HEK293T (cell line): ENCODE measurements at regions not wholly inside any gene's neighbourhood (a gene's known extent, or its start where the extent isn't known, plus 50 kb on each side); places are given as distances from the start of the nearest gene placed in this dataset.

Experiments
- CTCF ChIA-PET: fragments of 350-600 bp; formaldehyde crosslinking; extraction: SDS; loops from one replicate; lab custom pipeline; 2021; ENCODE audit warnings: antibody characterized with exemption, inconsistent platforms; lab: Yijun Ruan, JAX
- POLR2A ChIA-PET: fragments of 350-600 bp; formaldehyde crosslinking; extraction: SDS; loops from one replicate; lab custom pipeline; 2020; ENCODE audit warnings: antibody characterized with exemption, inconsistent platforms; lab: Yijun Ruan, JAX
- DNase-seq: peaks from one replicate; pipeline ENCODE4 v3.0.0; 2012; ENCODE audit warnings: mixed read lengths; ENCODE audit errors: extremely low spot score
- ARNT ChIP-seq: fragments of 450-650 bp; IDR thresholded peaks from 2 replicates; pipeline ENCODE4 v1.6.1; 2017; ENCODE audit warnings: mild to moderate bottlenecking
- BHLHE40 ChIP-seq: fragments of 450-650 bp; IDR thresholded peaks from 2 replicates; pipeline ENCODE4 v1.6.1; 2016; ENCODE audit warnings: mild to moderate bottlenecking, moderate library complexity, borderline replicate concordance
- CTBP1 ChIP-seq: fragments of 450-650 bp; IDR thresholded peaks from 2 replicates; pipeline ENCODE4 v1.6.1; 2016; ENCODE audit warnings: borderline replicate concordance
- ELF4 ChIP-seq: fragments of 450-650 bp; IDR thresholded peaks from 2 replicates; pipeline ENCODE4 v1.6.1; 2017; ENCODE audit warnings: antibody characterized with exemption
- FOXA1 ChIP-seq: fragments of 450-650 bp; IDR thresholded peaks from 2 replicates; pipeline ENCODE4 v1.6.1; 2016; ENCODE audit warnings: mild to moderate bottlenecking
- FOXK2 ChIP-seq: fragments of 450-650 bp; IDR thresholded peaks from 2 replicates; pipeline ENCODE4 v1.6.1; 2016; ENCODE audit warnings: mild to moderate bottlenecking
- FOXM1 ChIP-seq: fragments of 450-650 bp; IDR thresholded peaks from 2 replicates; pipeline ENCODE4 v1.6.1; 2017; ENCODE audit warnings: mild to moderate bottlenecking, borderline replicate concordance
- HDGF ChIP-seq: fragments of 450-650 bp; IDR thresholded peaks from 2 replicates; pipeline ENCODE4 v1.6.1; 2017; ENCODE audit warnings: antibody characterized with exemption, borderline replicate concordance
- L3MBTL2 ChIP-seq: fragments of 450-650 bp; conservative IDR thresholded peaks from 2 replicates; pipeline ENCODE4 v1.6.1; 2016; ENCODE audit warnings: mild to moderate bottlenecking
- LEF1 ChIP-seq: fragments of 450-650 bp; IDR thresholded peaks from 2 replicates; pipeline ENCODE4 v1.6.1; 2017; ENCODE audit warnings: mild to moderate bottlenecking, borderline replicate concordance
- NFRKB ChIP-seq: fragments of 450-650 bp; IDR thresholded peaks from 2 replicates; pipeline ENCODE4 v1.6.1; 2016; ENCODE audit warnings: mild to moderate bottlenecking, moderate library complexity
- PKNOX1 ChIP-seq: fragments of 450-650 bp; IDR thresholded peaks from 2 replicates; pipeline ENCODE4 v1.6.1; 2016
- SP1 ChIP-seq: fragments of 450-650 bp; IDR thresholded peaks from 2 replicates; pipeline ENCODE4 v1.6.1; 2017
- SUZ12 ChIP-seq: fragments of 450-650 bp; IDR thresholded peaks from 2 replicates; pipeline ENCODE4 v1.6.1; 2016; ENCODE audit warnings: mild to moderate bottlenecking
- TARDBP ChIP-seq: fragments of 450-650 bp; IDR thresholded peaks from 2 replicates; pipeline ENCODE4 v1.6.1; 2016
- ZNF384 ChIP-seq: fragments of 450-650 bp; IDR thresholded peaks from 2 replicates; pipeline ENCODE4 v1.6.1; 2016

GRCh38 chr14:46322730-46323403 lies 328.7 kb downstream of the RPL10L start:
- CTCF ChIA-PET = no interaction called here
- DNase-seq = no peak
- TF ChIP-seq FOXK2 = no peak
- no peak for TF ChIP-seq ARNT
- no peak for TF ChIP-seq FOXM1
- no peak for TF ChIP-seq ELF4
- no peak for TF ChIP-seq BHLHE40
- no peak for TF ChIP-seq LEF1
- TF ChIP-seq NFRKB = no peak
- no peak for TF ChIP-seq SP1
- no peak for TF ChIP-seq HDGF
- TF ChIP-seq CTBP1 = no peak
- TF ChIP-seq ZNF384 = no peak
- no peak for TF ChIP-seq L3MBTL2
- no peak for TF ChIP-seq PKNOX1
- POLR2A ChIA-PET = no interaction called here

DNA sequence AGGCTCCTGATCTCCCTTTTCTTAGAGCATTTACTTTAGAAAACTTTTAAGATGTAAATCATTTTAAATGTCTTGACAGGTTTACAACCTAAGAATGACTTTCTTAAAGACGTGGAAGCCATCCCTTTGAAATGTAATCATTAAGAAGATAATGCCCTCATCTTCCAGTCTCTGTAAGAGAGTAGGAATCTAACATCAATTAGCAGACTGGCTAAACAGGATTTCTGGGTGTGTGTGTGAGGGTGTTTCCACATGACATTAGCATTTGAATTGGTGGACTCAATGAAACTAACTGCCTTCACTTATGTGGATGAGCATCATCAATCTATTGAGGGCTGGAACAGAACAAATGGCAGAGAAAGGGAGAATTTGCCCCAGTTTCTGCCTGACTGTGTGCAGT lies 329.5 kb downstream of the RPL10L start:
- ChIA-PET POLR2A (no interaction called here), CTCF (no interaction called here)
- TF ChIP-seq TARDBP (no peak), PKNOX1 (peak; percentile 30; the same call in 1 of the 2 replicates)
- DNase-seq = no peak

- CTCF ChIA-PET = no interaction called here
- POLR2A ChIA-PET = no interaction called here
- TF ChIP-seq BHLHE40 = no peak
- TF ChIP-seq FOXM1 = no peak
- no peak for TF ChIP-seq PKNOX1
- no peak for TF ChIP-seq LEF1
- TF ChIP-seq SUZ12 = no peak
- no peak for TF ChIP-seq CTBP1
- TF ChIP-seq SP1 = no peak
- no peak for TF ChIP-seq FOXA1
- no peak for TF ChIP-seq ARNT
- no peak for DNase-seq
These were observed 345.3 kb downstream of the RPL10L start for GRCh38 chr14:46306267-46306666.

- ChIA-PET CTCF (no interaction called here), POLR2A (no interaction called here)
These were observed 350.8 kb downstream of the RPL10L start for GRCh38 chr14:46300765-46301164.

GRCh38 chr14:46290706-46291105 lies 360.9 kb downstream of the RPL10L start:
- POLR2A ChIA-PET = no interaction called here
- no peak for DNase-seq
- TF ChIP-seq ELF4 (no peak), LEF1 (no peak), CTBP1 (no peak), NFRKB (no peak), FOXM1 (no peak), ARNT (no peak)
- CTCF ChIA-PET = no interaction called here

More at GRCh38 chr14:46300765-46301164, 350.8 kb downstream of the RPL10L start:
- TF ChIP-seq SUZ12 = no peak
- no peak for TF ChIP-seq BHLHE40
- TF ChIP-seq ARNT = no peak
- no peak for TF ChIP-seq FOXK2
- no peak for TF ChIP-seq LEF1
- no peak for TF ChIP-seq HDGF
- no peak for TF ChIP-seq ZNF384
- TF ChIP-seq L3MBTL2 = no peak
- no peak for TF ChIP-seq PKNOX1
- no peak for TF ChIP-seq ELF4
- TF ChIP-seq FOXM1 = no peak
- TF ChIP-seq CTBP1 = no peak
- no peak for TF ChIP-seq FOXA1
- TF ChIP-seq NFRKB = no peak
- no peak for DNase-seq

DNA sequence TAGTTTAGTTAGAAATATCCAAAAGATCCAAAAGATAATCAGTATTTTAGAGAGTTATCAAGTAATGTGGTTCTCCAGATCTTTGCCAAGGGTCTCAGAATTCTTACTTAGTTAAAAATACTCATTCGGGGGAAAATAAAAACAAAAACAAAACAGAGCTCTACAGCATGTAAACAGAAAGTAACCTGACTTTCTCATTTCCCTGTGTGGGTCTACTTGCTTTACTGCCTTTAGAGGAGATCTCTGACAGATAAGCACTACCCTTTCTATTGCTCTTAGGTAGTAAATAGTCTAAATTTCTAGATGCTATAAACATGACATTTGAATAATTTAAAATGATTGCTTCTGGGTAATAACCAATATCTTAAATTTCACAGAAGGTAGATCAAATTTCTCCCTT lies 371.8 kb downstream of the RPL10L start:
- DNase-seq = no peak
- ChIA-PET CTCF (no interaction called here), POLR2A (no interaction called here)
- TF ChIP-seq ARNT (no peak), ELF4 (no peak), LEF1 (no peak), PKNOX1 (no peak), NFRKB (no peak), FOXA1 (no peak), SP1 (no peak), FOXM1 (no peak), CTBP1 (no peak), ZNF384 (no peak), SUZ12 (no peak), FOXK2 (no peak), HDGF (no peak), BHLHE40 (no peak), TARDBP (no peak), L3MBTL2 (no peak)
